AG04450 (cell line): ENCODE measurements at regions not wholly inside any gene's neighbourhood (a gene's known extent, or its start where the extent isn't known, plus 50 kb on each side); places are given as distances from the start of the nearest gene placed in this dataset.

Experiments
- CTCF ChIA-PET: fragments of 300-600, 350-600 bp; formaldehyde crosslinking; extraction: SDS; loops from one replicate; lab custom pipeline; 2022; ENCODE audit warnings: antibody characterized with exemption, inconsistent platforms; lab: Charles Lee
- POLR2A ChIA-PET: fragments of 350-600 bp; formaldehyde crosslinking; extraction: SDS; loops from one replicate; lab custom pipeline; 2021; ENCODE audit warnings: antibody characterized with exemption, inconsistent platforms; lab: Yijun Ruan, JAX
- DNase-seq: peaks from one replicate; pipeline ENCODE4 v3.0.0-alpha.2; 2011; ENCODE audit warnings: low read depth, low spot score
- H3K27ac ChIP-seq: one replicate; pipeline ENCODE4 v1.5.1; 2012; ENCODE audit warnings: low read depth, low read length, control low read depth
- H3K27me3 ChIP-seq: one replicate; pipeline ENCODE4 v1.6.0; 2012; ENCODE audit warnings: low read length; ENCODE audit not compliant: control insufficient read depth, insufficient read depth
- H3K4me3 ChIP-seq: 2 replicates; pipeline ENCODE4 v1.5.1; 2011; ENCODE audit warnings: mild to moderate bottlenecking, low read depth, low read length, control low read depth
- H3K9me3 ChIP-seq: 2 replicates; pipeline ENCODE4 v1.5.1; 2012; ENCODE audit warnings: low read length; ENCODE audit not compliant: control insufficient read depth, insufficient read depth
- CTCF ChIP-seq: IDR thresholded peaks from 2 replicates; pipeline ENCODE4 v1.5.1; 2011; ENCODE audit warnings: low read depth, low read length, control low read depth, inconsistent platforms

- CTCF ChIA-PET: interaction anchor here (0.6 kb wide), 1 partner anchor 72 kb away, joined by 3 read pairs; no protein-coding TSS in a partner anchor
- DNase-seq: no peak
- no peak for TF ChIP-seq CTCF
Observed at GRCh38 chr3:168186293-168186983, 90.7 kb upstream of the GOLIM4 start.

GRCh38 chr3:168183774-168184173 lies 88.0 kb upstream of the GOLIM4 start:
- Histone ChIP-seq H3K4me3 (no peak overlapping the region), H3K27ac (no peak overlapping the region), H3K27me3 (no peaks in the 10 kb centered on the region), H3K9me3 (no peaks in the 10 kb centered on the region)
- no peak for TF ChIP-seq CTCF
- ChIA-PET CTCF (interaction anchor here (1.0 kb wide), 1 partner anchor 143 kb away, joined by 3 read pairs; no protein-coding TSS in a partner anchor), POLR2A (no interaction called here)
- DNase-seq: no peak

More at GRCh38 chr3:168186293-168186983, 90.7 kb upstream of the GOLIM4 start:
- no peak overlapping the region for H3K27ac ChIP-seq
- no peaks in the 10 kb centered on the region for H3K9me3 ChIP-seq
- no peaks in the 10 kb centered on the region for H3K27me3 ChIP-seq
- no peak overlapping the region for H3K4me3 ChIP-seq
- POLR2A ChIA-PET: no interaction called here

- H3K9me3 ChIP-seq: no peaks in the 10 kb centered on the region
- POLR2A ChIA-PET: no interaction called here
- H3K4me3 ChIP-seq: no peak overlapping the region
- no peaks in the 10 kb centered on the region for H3K27me3 ChIP-seq
- no peak overlapping the region for H3K27ac ChIP-seq
- CTCF ChIA-PET: interaction anchor here (4.1 to 6.6 kb wide), 3 partner anchors 12 to 122 kb away, joined by 23 to 424 read pairs (median 34); no protein-coding TSS in a partner anchor
- no peak for TF ChIP-seq CTCF
- no peak for DNase-seq
Observed at GRCh38 chr3:168168743-168169142, 73.0 kb upstream of the GOLIM4 start.

- no peak overlapping the region for H3K4me3 ChIP-seq
- peak; percentile 60 for DNase-seq
- H3K27me3 ChIP-seq: no peaks in the 10 kb centered on the region
- H3K9me3 ChIP-seq: no peaks in the 10 kb centered on the region
- H3K27ac ChIP-seq: no peak overlapping the region
- peak; percentile 72 for TF ChIP-seq CTCF
- POLR2A ChIA-PET: no interaction called here
- CTCF ChIA-PET: interaction anchor here (0.6 to 6.6 kb wide), 37 partner anchors 13 to 783 kb away, joined by 3 to 424 read pairs (median 4); no protein-coding TSS in a partner anchor
Observed at GRCh38 chr3:168165390-168166269, 69.9 kb upstream of the GOLIM4 start.
